GM10266 (cell line): ENCODE measurements at regions not wholly inside any gene's neighbourhood (a gene's known extent, or its start where the extent isn't known, plus 50 kb on each side); places are given as distances from the start of the nearest gene placed in this dataset.
"Not testable (repeated sequence)": the region's sequence is repeated elsewhere in the genome, so short reads cannot be mapped to it uniquely, and the experiment has no call there.

Source experiments
- DNase-seq: peaks from one replicate; pipeline ENCODE4 v3.0.0; 2012; ENCODE audit errors: extremely low spot score
- TF ChIP-seq, protein P1 (sequence below): IDR thresholded peaks from 2 replicates; pipeline ENCODE4 v1.5.1; 2012; ENCODE audit warnings: mild to moderate bottlenecking, low read depth; ENCODE audit not compliant: control insufficient read depth, insufficient read depth; ENCODE audit errors: missing control alignments

DNA sequence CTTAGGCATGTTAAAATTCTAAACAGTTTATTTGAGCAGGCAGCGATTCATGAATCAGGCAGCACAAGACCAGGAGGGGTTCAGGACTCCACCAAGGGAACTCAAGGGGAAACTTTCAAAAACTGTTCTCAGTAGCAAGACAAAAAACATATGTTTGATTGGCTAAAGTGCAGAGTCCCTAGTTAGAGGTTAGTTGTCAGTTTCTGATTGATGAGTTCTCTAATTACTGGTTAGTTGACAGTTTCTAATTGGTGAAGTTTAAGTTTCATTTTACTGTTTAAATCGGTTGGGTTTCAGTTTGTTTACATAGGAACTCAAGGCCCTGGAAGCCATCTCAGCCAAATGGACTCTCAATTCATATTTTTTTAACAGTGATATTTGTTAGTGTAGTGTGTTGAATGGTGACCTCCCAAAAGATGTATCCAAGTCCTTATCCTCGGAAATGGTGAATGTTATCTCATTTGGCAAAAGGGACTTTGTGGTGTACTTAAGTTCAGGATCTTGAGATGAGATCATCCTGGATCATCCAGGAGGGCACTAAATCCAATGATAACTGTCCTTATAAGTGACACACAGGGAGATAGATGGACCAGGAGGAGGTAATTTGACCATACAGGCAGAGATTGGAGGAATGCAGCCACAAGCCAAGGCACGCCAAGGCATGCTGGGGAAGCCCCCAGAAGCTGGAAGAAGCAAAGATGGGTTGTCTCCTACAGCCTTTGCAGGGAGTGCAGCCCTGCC is 219.2 kb upstream of the RAI14 start:
- no peak for DNase-seq
- TF ChIP-seq, protein P1, sequence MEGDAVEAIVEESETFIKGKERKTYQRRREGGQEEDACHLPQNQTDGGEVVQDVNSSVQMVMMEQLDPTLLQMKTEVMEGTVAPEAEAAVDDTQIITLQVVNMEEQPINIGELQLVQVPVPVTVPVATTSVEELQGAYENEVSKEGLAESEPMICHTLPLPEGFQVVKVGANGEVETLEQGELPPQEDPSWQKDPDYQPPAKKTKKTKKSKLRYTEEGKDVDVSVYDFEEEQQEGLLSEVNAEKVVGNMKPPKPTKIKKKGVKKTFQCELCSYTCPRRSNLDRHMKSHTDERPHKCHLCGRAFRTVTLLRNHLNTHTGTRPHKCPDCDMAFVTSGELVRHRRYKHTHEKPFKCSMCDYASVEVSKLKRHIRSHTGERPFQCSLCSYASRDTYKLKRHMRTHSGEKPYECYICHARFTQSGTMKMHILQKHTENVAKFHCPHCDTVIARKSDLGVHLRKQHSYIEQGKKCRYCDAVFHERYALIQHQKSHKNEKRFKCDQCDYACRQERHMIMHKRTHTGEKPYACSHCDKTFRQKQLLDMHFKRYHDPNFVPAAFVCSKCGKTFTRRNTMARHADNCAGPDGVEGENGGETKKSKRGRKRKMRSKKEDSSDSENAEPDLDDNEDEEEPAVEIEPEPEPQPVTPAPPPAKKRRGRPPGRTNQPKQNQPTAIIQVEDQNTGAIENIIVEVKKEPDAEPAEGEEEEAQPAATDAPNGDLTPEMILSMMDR = no peak

- TF ChIP-seq, protein P1 = no peak
- no peak for DNase-seq
Observed at GRCh38 chr5:34439601-34440000, 216.5 kb upstream of the RAI14 start.

DNA sequence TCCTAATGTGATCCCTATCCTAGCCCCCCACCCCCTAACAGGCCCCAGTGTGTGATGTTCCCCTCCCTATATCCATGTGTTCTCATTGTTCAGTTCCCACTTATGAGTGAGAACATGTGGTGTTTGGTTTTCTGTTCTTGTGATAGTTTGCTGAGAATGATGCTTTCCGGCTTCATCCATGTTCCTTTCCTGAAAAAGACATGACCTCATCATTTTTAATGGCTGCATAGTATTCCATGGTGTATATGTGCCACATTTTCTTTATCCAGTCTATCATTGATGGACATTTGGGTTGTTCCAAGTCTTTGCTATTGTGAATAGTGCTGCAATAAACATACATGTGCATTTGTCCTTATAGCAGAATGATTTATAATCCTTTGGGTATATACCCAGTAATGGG is 214.4 kb upstream of the RAI14 start:
- not testable (repeated sequence) for DNase-seq

DNA sequence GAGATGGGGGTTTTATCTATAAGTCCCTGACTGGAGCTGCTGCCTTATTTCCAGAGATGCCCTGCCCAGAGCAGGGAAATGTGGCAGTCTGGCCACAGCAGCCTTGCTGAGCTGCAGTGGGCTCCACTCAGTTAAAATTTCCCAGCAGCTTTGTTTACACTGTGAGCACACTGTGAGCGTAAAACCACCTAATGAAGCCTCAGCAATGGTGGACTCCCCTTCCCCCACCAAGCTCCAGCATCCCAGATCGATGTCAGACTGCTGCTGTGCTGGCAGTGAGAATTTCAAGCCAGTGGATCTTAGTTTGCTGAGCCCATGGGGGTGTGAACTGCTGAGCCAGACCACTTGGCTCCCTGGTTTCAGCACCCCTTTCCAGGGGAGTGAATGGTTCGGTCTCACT is 208.7 kb upstream of the RAI14 start:
- TF ChIP-seq, protein P1 = no peak

GRCh38 chr5:34449639-34450038 is 206.5 kb upstream of the RAI14 start:
- no peak for DNase-seq
- TF ChIP-seq, protein P1 = no peak

More for the DNA sequence above, 208.7 kb upstream of the RAI14 start:
- no peak for DNase-seq

DNA sequence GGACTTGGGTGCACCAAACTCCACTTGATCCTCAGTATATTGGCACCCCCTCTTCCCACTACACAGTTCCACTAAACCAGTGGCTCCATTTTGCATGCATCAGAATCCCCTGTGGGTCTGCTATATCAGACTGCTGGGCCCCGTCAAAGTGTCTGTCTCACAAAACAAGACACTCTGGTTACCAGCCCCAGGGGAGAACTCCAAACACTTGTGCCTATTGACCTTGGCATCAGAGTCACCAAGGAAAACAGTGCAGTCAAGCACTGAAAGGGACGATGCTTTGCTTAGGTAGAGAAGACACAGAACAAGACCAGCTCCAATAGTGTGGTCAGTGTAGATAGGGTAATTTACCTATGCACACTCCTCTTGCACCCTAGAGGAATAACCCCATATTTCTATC is 205.8 kb upstream of the RAI14 start:
- TF ChIP-seq, protein P1 = no peak
- DNase-seq = no peak

DNA sequence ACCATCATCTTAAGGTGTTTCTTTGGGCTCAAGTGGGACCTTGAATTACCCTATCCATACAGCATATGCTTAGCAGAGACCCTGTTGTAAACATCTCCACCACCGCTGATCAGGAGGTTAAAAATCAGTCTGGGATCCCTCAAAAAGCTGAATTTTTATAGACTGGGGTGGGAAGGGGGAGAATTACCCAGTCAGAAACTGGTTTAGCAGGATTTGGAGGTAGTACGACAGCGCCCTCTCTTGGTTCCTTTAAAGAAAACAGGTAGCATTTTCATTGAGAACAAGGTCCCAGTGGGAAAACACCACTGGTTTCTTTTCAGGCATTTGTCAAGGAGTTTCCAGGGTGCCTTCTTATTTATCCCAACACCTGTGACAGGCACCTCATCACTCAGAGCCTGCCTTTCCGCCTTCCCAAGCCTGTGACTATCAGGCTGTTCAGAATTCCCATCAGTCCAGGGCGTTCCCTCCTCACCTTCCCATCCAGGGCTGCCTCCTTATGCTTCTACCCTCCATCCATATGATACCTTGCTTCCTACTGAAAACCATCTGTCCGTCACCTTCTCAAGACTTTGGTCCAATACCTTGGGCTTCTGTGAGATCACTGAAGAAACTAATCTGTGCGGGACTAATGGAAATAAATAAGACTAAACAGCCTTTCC is 203.8 kb upstream of the RAI14 start:
- DNase-seq = no peak
- TF ChIP-seq, protein P1 = no peak
